HEK293 (cell line): ENCODE measurements at regions not wholly inside any gene's neighbourhood (a gene's known extent, or its start where the extent isn't known, plus 50 kb on each side); places are given as distances from the start of the nearest gene placed in this dataset.

Experiments used
- CTCF ChIA-PET: fragments of 350-600 bp; formaldehyde crosslinking; extraction: SDS; loops from one replicate; lab custom pipeline; 2021; ENCODE audit warnings: antibody characterized with exemption; lab: Yijun Ruan, JAX
- POLR2A ChIA-PET: fragments of 300-600 bp; formaldehyde crosslinking; extraction: SDS; loops from one replicate; lab custom pipeline; 2020; ENCODE audit warnings: antibody characterized with exemption, inconsistent platforms; lab: Yijun Ruan, JAX
- H3K27ac ChIP-seq: fragments of 200-500 bp; sonication (Bioruptor generic); 2 replicates; pipeline ENCODE4 v1.5.1; 2014; ENCODE audit warnings: low read depth, low read length, control low read depth, inconsistent platforms; ENCODE audit errors: extremely low read depth
- H3K36me3 ChIP-seq, 2 experiments: fragments of 200-500 bp in 1 of 2; sonication (Bioruptor generic) in 1 of 2; 1 replicate in 1 of 2; 2 replicates in 1 of 2; pipeline ENCODE4 v1.5.1; 2014 to 2017; ENCODE audit warnings: inconsistent platforms in 2 of 2, low read length in 2 of 2; ENCODE audit not compliant: control insufficient read depth in 2 of 2, insufficient read depth in 1 of 2
- H3K4me1 ChIP-seq: fragments of 200-500 bp; sonication (Bioruptor generic); 2 replicates; pipeline ENCODE4 v1.5.1; 2014; ENCODE audit warnings: mild to moderate bottlenecking, low read length, inconsistent platforms; ENCODE audit not compliant: control insufficient read depth, insufficient read depth
- H3K4me3 ChIP-seq: 2 replicates; pipeline ENCODE4 v1.5.1; 2011; ENCODE audit warnings: low read depth, mild to moderate bottlenecking, control low read depth, low read length, moderate library complexity
- H3K9me3 ChIP-seq: fragments of 200-500 bp; sonication (Bioruptor generic); 2 replicates; pipeline ENCODE4 v1.5.1; 2014; ENCODE audit warnings: low read depth, low read length, inconsistent platforms; ENCODE audit not compliant: control insufficient read depth, insufficient read depth
- BCL11A ChIP-seq: fragments of 450-650 bp; formaldehyde crosslinking; IDR thresholded peaks from 2 replicates; pipeline ENCODE4 v1.5.1; 2016; ENCODE audit warnings: low read depth, missing biosample characterization, missing genetic modification characterization
- GLIS1 ChIP-seq: fragments of 450-650 bp; formaldehyde crosslinking; IDR thresholded peaks from 2 replicates; pipeline ENCODE4 v1.5.1; 2016; ENCODE audit warnings: missing biosample characterization, missing genetic modification characterization
- KLF7 ChIP-seq: fragments of 450-650 bp; formaldehyde crosslinking; IDR thresholded peaks from 2 replicates; pipeline ENCODE4 v1.5.1; 2016; ENCODE audit warnings: missing biosample characterization, missing genetic modification characterization, borderline replicate concordance
- KLF9 ChIP-seq: fragments of 450-650 bp; formaldehyde crosslinking; IDR thresholded peaks from 2 replicates; pipeline ENCODE4 v1.5.1; 2016; ENCODE audit warnings: missing biosample characterization, missing genetic modification characterization, low read depth
- OSR2 ChIP-seq: fragments of 450-650 bp; formaldehyde crosslinking; IDR thresholded peaks from 2 replicates; pipeline ENCODE4 v1.5.1; 2016; ENCODE audit warnings: missing biosample characterization, missing genetic modification characterization
- OVOL3 ChIP-seq: fragments of 450-650 bp; formaldehyde crosslinking; IDR thresholded peaks from 2 replicates; pipeline ENCODE4 v1.5.1; 2016; ENCODE audit warnings: missing biosample characterization, missing genetic modification characterization
- REPIN1 ChIP-seq: fragments of 450-650 bp; formaldehyde crosslinking; IDR thresholded peaks from 2 replicates; pipeline ENCODE4 v1.5.1; 2017; ENCODE audit warnings: missing biosample characterization, missing genetic modification characterization, low read depth
- SCRT1 ChIP-seq: fragments of 450-650 bp; formaldehyde crosslinking; IDR thresholded peaks from 2 replicates; pipeline ENCODE4 v1.5.1; 2016; ENCODE audit warnings: missing biosample characterization, missing genetic modification characterization, borderline replicate concordance
- YY2 ChIP-seq: fragments of 450-650 bp; formaldehyde crosslinking; IDR thresholded peaks from 2 replicates; pipeline ENCODE4 v1.5.1; 2016; ENCODE audit warnings: missing biosample characterization, missing genetic modification characterization
- ZFP3 ChIP-seq: fragments of 450-650 bp; formaldehyde crosslinking; IDR thresholded peaks from 2 replicates; pipeline ENCODE4 v1.5.1; 2016; ENCODE audit warnings: low read depth, missing biosample characterization, missing genetic modification characterization
- ZNF138 ChIP-seq: fragments of 450-650 bp; formaldehyde crosslinking; IDR thresholded peaks from 2 replicates; pipeline ENCODE4 v1.5.1; 2016; ENCODE audit warnings: missing biosample characterization, missing genetic modification characterization, borderline replicate concordance
- ZNF155 ChIP-seq: fragments of 450-650 bp; formaldehyde crosslinking; IDR thresholded peaks from 2 replicates; pipeline ENCODE4 v1.5.1; 2016; ENCODE audit warnings: missing biosample characterization, missing genetic modification characterization
- ZNF174 ChIP-seq: fragments of 450-650 bp; formaldehyde crosslinking; IDR thresholded peaks from 2 replicates; pipeline ENCODE4 v1.5.0; 2017; ENCODE audit warnings: missing biosample characterization, mild to moderate bottlenecking, missing genetic modification characterization
- ZNF2 ChIP-seq: fragments of 450-650 bp; formaldehyde crosslinking; IDR thresholded peaks from 2 replicates; pipeline ENCODE4 v1.5.1; 2016; ENCODE audit warnings: missing biosample characterization, missing genetic modification characterization
- ZNF24 ChIP-seq: fragments of 450-650 bp; formaldehyde crosslinking; IDR thresholded peaks from 2 replicates; pipeline ENCODE4 v1.5.1; 2016; ENCODE audit warnings: missing biosample characterization, missing genetic modification characterization
- ZNF266 ChIP-seq: fragments of 450-650 bp; formaldehyde crosslinking; IDR thresholded peaks from 2 replicates; pipeline ENCODE4 v1.5.1; 2016; ENCODE audit warnings: missing biosample characterization, missing genetic modification characterization, low read depth
- ZNF274 ChIP-seq, 2 experiments: fragments of 200-500 bp in 1 of 2; fragments of 450-650 bp in 1 of 2; sonication (Bioruptor generic) in 1 of 2; formaldehyde crosslinking in 1 of 2; IDR thresholded peaks; 2 replicates each; pipeline versions ENCODE4 v1.5.1 to v1.6.1; 2014 to 2016; ENCODE audit warnings: borderline replicate concordance in 1 of 2, inconsistent platforms in 1 of 2, low read length in 1 of 2, missing biosample characterization in 1 of 2, missing genetic modification characterization in 1 of 2
- ZNF335 ChIP-seq: fragments of 450-650 bp; formaldehyde crosslinking; conservative IDR thresholded peaks from 2 replicates; pipeline ENCODE4 v1.5.1; 2016; ENCODE audit warnings: missing biosample characterization, missing genetic modification characterization
- ZNF341 ChIP-seq: fragments of 450-650 bp; formaldehyde crosslinking; IDR thresholded peaks from 2 replicates; pipeline ENCODE4; 2016; ENCODE audit warnings: low read depth, missing biosample characterization, missing genetic modification characterization
- ZNF416 ChIP-seq: fragments of 450-650 bp; formaldehyde crosslinking; IDR thresholded peaks from 2 replicates; pipeline ENCODE4 v1.5.1; 2016; ENCODE audit warnings: missing biosample characterization, missing genetic modification characterization
- ZNF585B ChIP-seq: fragments of 450-650 bp; formaldehyde crosslinking; IDR thresholded peaks from 2 replicates; pipeline ENCODE4 v1.5.1; 2016; ENCODE audit warnings: missing biosample characterization, missing genetic modification characterization
- ZNF596 ChIP-seq: fragments of 450-650 bp; IDR thresholded peaks from 2 replicates; pipeline ENCODE4 v1.5.0; 2018; ENCODE audit warnings: missing biosample characterization, mild to moderate bottlenecking, missing genetic modification characterization, moderate library complexity
- ZNF629 ChIP-seq: fragments of 450-650 bp; formaldehyde crosslinking; IDR thresholded peaks from 2 replicates; pipeline ENCODE4 v1.5.1; 2017; ENCODE audit warnings: missing biosample characterization, missing genetic modification characterization
- ZNF660 ChIP-seq: fragments of 450-650 bp; IDR thresholded peaks from 2 replicates; pipeline ENCODE4 v1.5.1; 2018; ENCODE audit warnings: missing biosample characterization, mild to moderate bottlenecking, missing genetic modification characterization
- ZNF670 ChIP-seq: fragments of 450-650 bp; formaldehyde crosslinking; IDR thresholded peaks from 2 replicates; pipeline ENCODE4 v1.5.1; 2016; ENCODE audit warnings: missing biosample characterization, missing genetic modification characterization, low read depth
- ZNF701 ChIP-seq: fragments of 450-650 bp; formaldehyde crosslinking; IDR thresholded peaks from 2 replicates; pipeline ENCODE4 v1.5.1; 2016; ENCODE audit warnings: missing biosample characterization, missing genetic modification characterization
- ZNF777 ChIP-seq: fragments of 450-650 bp; formaldehyde crosslinking; IDR thresholded peaks from 2 replicates; pipeline ENCODE4 v1.5.1; 2017; ENCODE audit warnings: missing biosample characterization, missing genetic modification characterization, borderline replicate concordance
- ZSCAN23 ChIP-seq: fragments of 450-650 bp; formaldehyde crosslinking; IDR thresholded peaks from 2 replicates; pipeline ENCODE4 v1.5.1; 2016; ENCODE audit warnings: missing biosample characterization, missing genetic modification characterization
- TF ChIP-seq, protein P1 (sequence below): fragments of 450-650 bp; formaldehyde crosslinking; IDR thresholded peaks from 2 replicates; pipeline ENCODE4; 2016; ENCODE audit warnings: missing biosample characterization, missing genetic modification characterization
- TF ChIP-seq, protein P2 (sequence below): fragments of 450-650 bp; formaldehyde crosslinking; IDR thresholded peaks from 2 replicates; pipeline ENCODE4 v1.5.1; 2016; ENCODE audit warnings: missing biosample characterization, missing genetic modification characterization

DNA sequence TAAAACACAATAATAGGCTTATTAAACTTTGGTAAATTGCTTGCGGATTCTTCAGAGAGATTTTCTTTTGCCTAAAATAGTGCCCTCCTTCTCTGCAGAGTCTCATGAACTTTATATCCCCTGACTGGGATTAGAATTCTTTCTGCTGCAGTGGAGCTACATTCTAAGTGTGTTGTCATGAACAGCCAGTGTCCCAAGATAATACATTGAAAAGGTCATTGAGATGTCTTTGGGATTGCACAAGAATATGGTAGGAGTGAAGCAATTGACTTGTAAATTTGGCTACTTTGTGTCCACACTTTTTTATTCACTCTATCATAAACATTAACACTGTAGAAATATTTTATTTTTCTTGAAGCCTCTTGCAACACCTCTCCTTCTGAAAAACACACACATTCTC is 604.5 kb downstream of the GABRG2 start:
- POLR2A ChIA-PET: no interaction called here
- H3K36me3 ChIP-seq: no peaks in the 10 kb centered on the region
- TF ChIP-seq SCRT1: no peak
- no peak for TF ChIP-seq OSR2 (tag by site-specific recombination)
- no peak for TF ChIP-seq ZNF24
- no peak for TF ChIP-seq GLIS1
- no peak for TF ChIP-seq ZNF660
- TF ChIP-seq, protein P1, sequence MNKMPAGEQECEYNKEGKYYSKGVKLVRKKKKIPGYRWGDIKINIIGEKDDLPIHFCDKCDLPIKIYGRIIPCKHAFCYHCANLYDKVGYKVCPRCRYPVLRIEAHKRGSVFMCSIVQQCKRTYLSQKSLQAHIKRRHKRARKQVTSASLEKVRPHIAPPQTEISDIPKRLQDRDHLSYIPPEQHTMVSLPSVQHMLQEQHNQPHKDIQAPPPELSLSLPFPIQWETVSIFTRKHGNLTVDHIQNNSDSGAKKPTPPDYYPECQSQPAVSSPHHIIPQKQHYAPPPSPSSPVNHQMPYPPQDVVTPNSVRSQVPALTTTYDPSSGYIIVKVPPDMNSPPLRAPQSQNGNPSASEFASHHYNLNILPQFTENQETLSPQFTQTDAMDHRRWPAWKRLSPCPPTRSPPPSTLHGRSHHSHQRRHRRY (tag by site-specific recombination): no peak
- no peak for TF ChIP-seq KLF9
- no peak for TF ChIP-seq ZNF274 (IDR thresholded peaks at IDR 0.05; ENCODE audit: low read length)
- no peak for TF ChIP-seq ZNF274 (tag by site-specific recombination; IDR thresholded peaks at IDR 0.05; ENCODE audit: borderline replicate concordance)
- no peak for TF ChIP-seq ZNF777 (tag by site-specific recombination)
- no peaks in the 10 kb centered on the region for H3K4me1 ChIP-seq
- CTCF ChIA-PET: no interaction called here
- no peaks in the 10 kb centered on the region for H3K9me3 ChIP-seq
- H3K4me3 ChIP-seq: no peak overlapping the region
- H3K27ac ChIP-seq: no peak overlapping the region

DNA sequence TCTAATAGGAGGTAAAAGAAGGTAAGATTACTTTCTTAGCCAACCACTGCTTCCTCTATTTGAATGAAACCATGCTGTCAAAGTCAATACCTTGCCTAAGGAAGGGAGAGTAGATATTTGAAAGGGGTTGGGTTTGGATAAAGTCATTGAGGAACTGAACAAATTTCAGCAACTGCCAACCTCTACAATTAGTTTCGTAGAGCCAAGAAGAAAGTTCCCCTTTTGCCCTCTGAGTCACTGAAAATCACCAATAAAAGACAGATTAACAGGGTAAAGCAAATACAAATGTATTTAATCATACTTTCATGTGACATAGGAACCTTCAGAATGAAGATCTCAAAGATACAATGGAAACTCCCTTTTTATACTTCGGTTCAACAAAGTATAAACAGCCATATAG is 615.7 kb downstream of the GABRG2 start:
- Histone ChIP-seq H3K4me1 (no peaks in the 10 kb centered on the region), H3K27ac (no peak overlapping the region), H3K9me3 (no peaks in the 10 kb centered on the region), H3K4me3 (no peak overlapping the region), H3K36me3 (no peaks in the 10 kb centered on the region)
- no peak for TF ChIP-seq BCL11A (tag by site-specific recombination)
- TF ChIP-seq YY2 (tag by site-specific recombination): no peak
- no peak for TF ChIP-seq ZNF174
- TF ChIP-seq ZNF585B (tag by site-specific recombination): no peak
- no peak for TF ChIP-seq ZNF155
- no peak for TF ChIP-seq ZNF629 (tag by site-specific recombination)
- TF ChIP-seq ZNF670 (tag by site-specific recombination): no peak
- no peak for TF ChIP-seq KLF7 (tag by site-specific recombination)
- TF ChIP-seq OVOL3 (tag by site-specific recombination): no peak
- no peak for TF ChIP-seq ZNF660
- TF ChIP-seq ZNF341 (tag by site-specific recombination): no peak
- no peak for TF ChIP-seq ZNF2 (tag by site-specific recombination)
- POLR2A ChIA-PET: no interaction called here
- CTCF ChIA-PET: no interaction called here

DNA sequence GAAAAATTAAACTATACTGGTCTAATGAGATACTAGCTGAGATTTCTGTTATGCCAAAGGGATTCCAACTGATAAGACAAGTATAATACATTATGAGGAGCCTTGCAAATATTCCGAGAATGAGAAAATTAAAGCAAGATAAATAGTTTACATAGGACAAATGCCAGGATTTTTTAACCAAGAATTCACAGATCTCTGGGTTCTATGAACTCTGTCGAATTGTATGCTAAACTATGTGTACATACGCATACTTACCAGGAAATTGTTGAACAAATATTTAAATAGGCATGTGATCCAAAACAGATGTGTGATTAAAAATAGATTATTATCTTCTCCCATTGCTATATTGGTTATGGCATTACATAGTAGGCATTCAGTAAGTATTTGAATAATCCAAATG is 616.6 kb downstream of the GABRG2 start:
- no peak overlapping the region for H3K27ac ChIP-seq
- no peaks in the 10 kb centered on the region for H3K4me1 ChIP-seq
- no peaks in the 10 kb centered on the region for H3K36me3 ChIP-seq
- ChIA-PET POLR2A (no interaction called here), CTCF (no interaction called here)
- H3K4me3 ChIP-seq: no peak overlapping the region
- no peaks in the 10 kb centered on the region for H3K9me3 ChIP-seq
- TF ChIP-seq ZSCAN23 (tag by site-specific recombination) (no peak), ZNF596 (tag by site-specific recombination) (no peak), ZFP3 (tag by site-specific recombination) (no peak), ZNF266 (no peak), ZNF416 (tag by site-specific recombination) (no peak), REPIN1 (no peak), ZNF341 (tag by site-specific recombination) (no peak), ZNF335 (tag by site-specific recombination) (no peak), ZNF138 (tag by site-specific recombination) (no peak), ZNF701 (no peak)
- TF ChIP-seq, protein P2, sequence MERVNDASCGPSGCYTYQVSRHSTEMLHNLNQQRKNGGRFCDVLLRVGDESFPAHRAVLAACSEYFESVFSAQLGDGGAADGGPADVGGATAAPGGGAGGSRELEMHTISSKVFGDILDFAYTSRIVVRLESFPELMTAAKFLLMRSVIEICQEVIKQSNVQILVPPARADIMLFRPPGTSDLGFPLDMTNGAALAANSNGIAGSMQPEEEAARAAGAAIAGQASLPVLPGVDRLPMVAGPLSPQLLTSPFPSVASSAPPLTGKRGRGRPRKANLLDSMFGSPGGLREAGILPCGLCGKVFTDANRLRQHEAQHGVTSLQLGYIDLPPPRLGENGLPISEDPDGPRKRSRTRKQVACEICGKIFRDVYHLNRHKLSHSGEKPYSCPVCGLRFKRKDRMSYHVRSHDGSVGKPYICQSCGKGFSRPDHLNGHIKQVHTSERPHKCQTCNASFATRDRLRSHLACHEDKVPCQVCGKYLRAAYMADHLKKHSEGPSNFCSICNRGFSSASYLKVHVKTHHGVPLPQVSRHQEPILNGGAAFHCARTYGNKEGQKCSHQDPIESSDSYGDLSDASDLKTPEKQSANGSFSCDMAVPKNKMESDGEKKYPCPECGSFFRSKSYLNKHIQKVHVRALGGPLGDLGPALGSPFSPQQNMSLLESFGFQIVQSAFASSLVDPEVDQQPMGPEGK: no peak
